GF-D8 (cell line): ENCODE measurements at regions not wholly inside any gene's neighbourhood (a gene's known extent, or its start where the extent isn't known, plus 50 kb on each side); places are given as distances from the start of the nearest gene placed in this dataset.
"Not testable (repeated sequence)": the region's sequence is repeated elsewhere in the genome, so short reads cannot be mapped to it uniquely, and the experiment has no call there.

Experiments
- DNase-seq: peaks from one replicate; lab custom pipeline; 2025; lab: John Stamatoyannopoulos, UW

DNA sequence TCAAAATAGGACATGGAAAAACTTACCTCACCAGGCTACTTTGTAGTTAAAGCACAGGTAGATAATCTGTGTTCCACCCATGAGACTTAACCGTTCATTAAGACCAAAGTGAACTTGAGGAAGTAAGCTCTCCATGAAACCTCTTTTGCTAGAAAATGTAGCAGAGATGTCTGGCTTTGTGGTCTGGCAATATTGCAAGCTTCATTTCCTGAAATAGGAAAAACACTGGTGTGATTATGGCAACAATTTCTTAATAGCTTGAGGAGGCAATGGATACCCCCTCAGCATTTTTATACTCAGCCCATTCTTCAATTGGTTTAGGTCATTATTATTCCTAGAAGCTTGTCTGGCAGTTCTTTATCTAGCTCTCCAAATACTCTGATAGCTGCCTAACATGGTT is 957.3 kb downstream of the IGSF11 start:
- DNase-seq = no peak

DNA sequence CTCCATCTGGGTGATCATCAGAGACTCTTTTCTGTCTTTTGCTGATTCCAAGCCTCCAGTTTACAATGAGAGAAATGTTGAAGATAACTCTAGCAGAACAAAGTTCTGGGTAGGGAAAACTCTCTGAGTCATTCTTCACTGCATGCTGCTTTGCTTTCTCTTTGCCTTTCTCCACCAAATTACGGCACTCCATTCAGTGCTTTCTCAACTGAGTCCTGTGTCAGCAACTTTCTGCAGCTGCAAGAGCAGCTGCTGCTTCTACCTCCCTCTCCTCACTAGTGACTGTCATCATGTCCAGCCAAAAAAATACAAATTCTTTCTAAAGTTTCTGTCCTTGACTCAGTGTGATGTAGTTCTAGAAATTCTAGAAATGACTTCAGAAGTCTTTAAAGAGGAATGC is 953.8 kb downstream of the IGSF11 start:
- DNase-seq = no peak

- no peak for DNase-seq
Measured at GRCh38 chr3:118088696-118089095, 946.0 kb downstream of the IGSF11 start.

DNA sequence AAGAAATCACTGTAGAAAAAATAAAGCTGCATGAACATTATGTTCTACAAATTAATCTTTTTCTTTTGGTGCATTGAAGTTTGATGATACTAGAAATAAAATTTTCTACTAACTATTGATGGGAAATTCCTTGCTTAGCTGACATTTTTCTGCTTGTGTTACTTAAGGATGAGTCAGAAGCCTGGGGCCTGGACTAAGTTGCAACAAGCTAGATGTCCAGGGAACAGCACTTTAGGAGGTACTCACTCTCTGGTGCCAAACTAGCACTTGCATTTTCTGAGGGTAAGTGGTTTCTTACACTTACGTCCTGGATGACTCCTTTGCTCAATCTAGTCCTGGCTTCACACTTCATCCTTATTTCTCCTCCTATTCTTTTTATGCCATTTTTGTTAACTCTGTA is 945.1 kb downstream of the IGSF11 start:
- no peak for DNase-seq

- no peak for DNase-seq
Measured at GRCh38 chr3:118097226-118097625, 937.4 kb downstream of the IGSF11 start.

DNA sequence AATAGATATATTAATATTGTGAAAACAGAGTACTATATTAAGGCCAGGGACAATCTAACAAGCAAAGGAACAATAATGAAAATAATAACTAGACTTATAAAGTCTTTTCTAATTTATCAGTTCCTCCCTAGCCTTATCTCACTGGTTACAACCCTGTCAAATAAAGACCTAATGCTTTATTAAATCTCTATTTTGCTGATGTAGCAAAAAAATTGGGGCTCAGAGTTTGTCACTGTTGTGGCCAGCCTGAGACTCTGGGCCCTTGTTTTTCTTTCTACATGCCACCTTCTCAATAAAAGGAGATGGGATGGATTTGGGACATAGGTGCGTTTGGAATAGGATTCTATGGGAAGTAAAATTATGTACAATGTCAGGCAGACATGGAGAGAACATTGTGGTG is 937.0 kb downstream of the IGSF11 start:
- DNase-seq = no peak

GRCh38 chr3:118098827-118099226 is 935.8 kb downstream of the IGSF11 start:
- DNase-seq = no peak

DNA sequence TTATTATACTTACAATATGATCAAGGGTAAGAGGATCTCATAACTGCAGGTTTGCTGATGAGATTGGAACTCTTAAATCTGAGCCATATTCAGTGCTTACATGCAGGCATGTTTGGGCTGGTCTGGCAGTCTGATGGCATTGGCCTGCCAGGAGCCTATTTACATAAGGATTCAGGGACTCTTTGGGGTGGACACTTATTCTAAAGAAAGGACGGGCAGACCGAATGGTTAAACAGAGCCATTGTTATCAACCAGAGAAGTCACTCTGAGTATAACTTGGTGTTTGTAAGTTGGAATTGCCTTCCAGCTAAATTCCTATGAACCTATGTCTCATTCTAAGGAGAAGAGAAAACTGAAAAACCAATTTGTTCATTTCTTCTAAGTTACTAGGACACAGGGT is 932.8 kb downstream of the IGSF11 start:
- no peak for DNase-seq

DNA sequence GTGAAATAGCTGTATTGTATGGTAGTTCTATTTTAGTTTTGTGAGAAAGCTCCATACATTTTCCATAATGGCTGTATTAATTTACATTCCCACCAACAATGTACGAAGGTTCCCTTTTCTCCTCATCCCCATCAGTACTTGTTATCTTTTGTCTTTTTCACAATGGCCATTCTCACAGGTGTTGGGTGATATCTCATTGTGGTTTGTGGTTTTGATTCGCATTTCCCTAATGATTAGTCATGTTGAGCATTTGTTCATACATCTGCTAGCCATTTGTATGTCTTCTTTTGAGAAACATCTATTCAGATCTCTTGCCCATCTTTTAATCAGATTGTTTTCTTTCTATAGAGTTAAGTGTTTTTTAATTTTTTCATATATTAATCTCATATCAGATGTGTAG is 931.9 kb downstream of the IGSF11 start:
- no peak for DNase-seq

GRCh38 chr3:118108201-118108600 is 926.4 kb downstream of the IGSF11 start:
- DNase-seq = no peak

DNA sequence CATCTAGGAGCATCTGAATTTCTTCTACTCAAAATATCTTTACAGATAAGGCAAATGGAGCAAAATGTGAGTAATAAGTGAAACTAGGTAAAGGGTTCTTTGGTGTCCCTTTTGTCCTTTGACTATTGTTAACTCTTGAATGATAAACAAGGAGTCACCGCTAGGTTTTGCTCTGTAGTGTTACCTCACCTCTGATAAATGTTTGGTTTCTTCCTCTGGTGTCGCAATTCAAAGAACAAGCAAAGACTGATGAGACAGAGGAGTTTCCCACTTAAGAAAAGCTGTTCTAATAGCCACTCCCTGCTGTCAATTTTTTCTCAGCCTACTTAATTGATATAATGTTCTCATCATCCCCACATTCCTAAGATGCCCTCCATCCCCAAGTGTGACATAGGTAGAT is 925.9 kb downstream of the IGSF11 start:
- no peak for DNase-seq

DNA sequence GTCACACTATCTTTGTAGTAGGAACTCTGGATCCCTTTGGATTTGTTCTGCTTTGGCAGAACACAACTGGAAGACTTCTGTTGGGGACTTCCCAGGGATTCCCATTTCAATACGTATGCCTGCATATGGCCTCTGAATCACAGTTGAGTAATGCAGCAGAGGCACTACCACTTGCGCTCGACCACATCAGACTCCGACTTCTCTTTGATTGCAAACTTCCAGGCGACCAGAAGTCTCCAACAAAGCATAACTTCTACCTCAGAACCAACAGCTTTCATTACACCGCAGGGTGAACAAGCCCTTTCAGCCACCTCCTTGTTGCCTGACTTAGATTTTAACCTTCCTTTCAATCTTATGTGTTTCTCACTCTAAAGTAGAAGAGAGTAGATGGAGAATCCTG is 924.4 kb downstream of the IGSF11 start:
- DNase-seq = no peak

GRCh38 chr3:118116991-118117390 is 917.7 kb downstream of the IGSF11 start:
- DNase-seq = no peak

- no peak for DNase-seq
Measured at GRCh38 chr3:118126751-118127150, 907.9 kb downstream of the IGSF11 start.

GRCh38 chr3:118127992-118128391 is 906.7 kb downstream of the IGSF11 start:
- no peak for DNase-seq

DNA sequence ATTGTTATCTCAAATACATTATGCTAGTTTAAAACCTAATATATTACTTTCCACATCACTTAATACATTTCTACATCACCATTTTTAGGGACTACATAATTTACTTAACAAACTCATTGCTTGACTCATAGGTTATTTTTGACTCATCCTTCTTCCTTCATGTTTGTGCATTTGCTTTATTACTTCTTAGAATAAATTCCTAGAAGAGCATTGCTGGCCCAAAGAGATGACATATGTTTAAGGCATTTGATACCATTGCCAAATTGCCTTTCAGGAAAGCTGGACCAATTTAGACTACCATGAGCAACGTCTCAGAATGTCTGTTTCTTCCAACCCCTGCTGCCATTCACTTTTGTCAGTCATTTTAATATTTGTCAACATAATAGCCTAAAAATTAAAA is 905.8 kb downstream of the IGSF11 start:
- no peak for DNase-seq

DNA sequence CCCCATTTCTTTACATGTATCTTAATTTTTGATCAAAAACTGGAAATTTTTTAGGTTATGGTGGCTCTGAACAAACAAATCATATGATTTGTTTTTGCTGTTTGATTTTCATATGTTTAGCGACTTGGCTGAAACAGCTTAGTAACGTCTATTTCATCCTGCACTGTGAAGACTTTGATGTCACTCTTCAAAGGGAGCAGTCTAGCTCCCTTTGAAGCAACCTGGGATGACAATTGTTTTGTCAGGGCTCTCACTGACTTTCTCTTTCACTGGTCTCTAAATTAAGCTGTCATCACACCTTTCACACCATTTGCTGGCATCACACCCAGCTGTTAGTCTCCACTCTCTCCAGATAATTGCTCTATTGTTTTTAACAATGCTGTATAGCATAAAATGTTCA is 896.9 kb downstream of the IGSF11 start:
- DNase-seq = no peak

- no peak for DNase-seq
Measured at GRCh38 chr3:118144919-118145318, 889.7 kb downstream of the IGSF11 start.

DNA sequence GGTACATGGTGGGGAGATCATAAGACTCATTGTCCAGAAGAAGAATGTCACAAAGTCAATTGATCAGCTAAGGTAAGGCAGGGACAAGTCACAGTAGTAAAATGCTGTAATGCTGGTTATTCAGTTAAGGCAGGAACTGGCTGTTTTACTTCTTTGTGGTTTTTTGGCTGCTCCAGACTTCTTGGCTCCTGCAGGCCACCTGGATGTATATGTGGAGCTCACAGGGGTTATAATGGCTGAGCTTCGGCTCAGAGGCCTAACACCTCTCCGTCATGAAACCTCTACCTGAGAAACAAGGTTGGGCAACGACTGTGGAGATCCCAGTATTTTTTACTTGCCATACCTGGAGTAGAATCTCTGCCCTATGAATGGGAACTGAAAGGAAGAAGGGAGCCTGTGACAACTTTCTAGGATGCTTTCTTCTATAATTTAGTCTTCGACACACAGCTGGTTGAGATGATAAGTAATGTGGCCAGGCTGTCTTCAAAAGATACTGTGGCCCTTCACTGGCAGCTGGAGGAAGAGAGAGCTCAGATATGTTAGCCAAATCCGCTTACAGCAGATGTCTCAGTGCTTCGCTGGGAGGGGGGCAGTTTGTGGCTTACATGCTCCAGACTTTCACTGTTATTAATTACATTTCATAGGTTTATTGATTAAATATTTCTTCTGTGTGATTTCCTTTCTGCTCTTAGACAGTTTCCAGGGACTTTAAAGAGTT is 887.8 kb downstream of the IGSF11 start:
- no peak for DNase-seq

GRCh38 chr3:118151164-118151563 is 883.5 kb downstream of the IGSF11 start:
- DNase-seq = no peak

GRCh38 chr3:118162627-118163588 is 871.7 kb downstream of the IGSF11 start:
- DNase-seq = not testable (repeated sequence)

DNA sequence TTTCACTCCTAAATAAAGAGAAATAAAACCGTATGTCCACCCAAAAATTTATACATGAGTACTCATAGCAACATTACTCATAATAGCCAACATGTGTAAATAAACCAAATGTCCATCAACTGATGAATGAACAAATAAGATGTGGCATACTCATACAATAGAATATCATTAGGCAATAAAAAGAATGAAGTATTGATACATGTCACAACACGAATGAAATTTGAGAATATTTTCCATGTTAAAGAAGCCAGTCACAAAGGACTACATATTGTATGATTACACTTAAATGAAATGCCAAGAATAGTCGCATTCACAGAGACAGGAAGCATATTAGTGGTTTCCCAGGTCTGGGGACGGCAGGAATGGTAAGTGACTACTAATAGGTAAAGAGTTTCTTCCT is 869.2 kb downstream of the IGSF11 start:
- no peak for DNase-seq

- no peak for DNase-seq
Measured at GRCh38 chr3:118167571-118167970, 867.1 kb downstream of the IGSF11 start.
